NCI-H2081 treated with DMSO at 0.1 percent for 48 hours (cell line): ENCODE measurements at regions not wholly inside any gene's neighbourhood (a gene's known extent, or its start where the extent isn't known, plus 50 kb on each side); places are given as distances from the start of the nearest gene placed in this dataset.

Experiments
- DNase-seq: peaks from one replicate; lab custom pipeline; 2025; lab: John Stamatoyannopoulos, UW

- DNase-seq: no peak
Observed at GRCh38 chr6:88558981-88559380, 392.8 kb upstream of the CNR1 start.

- DNase-seq: no peak
Observed at GRCh38 chr6:88556663-88557062, 390.5 kb upstream of the CNR1 start.

GRCh38 chr6:88548891-88549505 lies 382.9 kb upstream of the CNR1 start:
- no peak for DNase-seq

GRCh38 chr6:88547768-88548167 lies 381.6 kb upstream of the CNR1 start:
- DNase-seq: no peak

- DNase-seq: no peak
Observed at GRCh38 chr6:88545991-88546390, 379.8 kb upstream of the CNR1 start.

GRCh38 chr6:88544986-88545612 lies 379.0 kb upstream of the CNR1 start:
- DNase-seq: no peak

- DNase-seq: no peak
Observed at GRCh38 chr6:88539295-88539764, 373.2 kb upstream of the CNR1 start.

GRCh38 chr6:88538840-88539239 lies 372.7 kb upstream of the CNR1 start:
- no peak for DNase-seq

GRCh38 chr6:88538130-88538706 lies 372.1 kb upstream of the CNR1 start:
- no peak for DNase-seq

GRCh38 chr6:88536071-88536625 lies 370.0 kb upstream of the CNR1 start:
- DNase-seq: no peak

- DNase-seq: no peak
Observed at GRCh38 chr6:88535306-88535705, 369.2 kb upstream of the CNR1 start.

- no peak for DNase-seq
Observed at GRCh38 chr6:88532241-88532860, 366.2 kb upstream of the CNR1 start.

GRCh38 chr6:88529726-88530125 lies 363.6 kb upstream of the CNR1 start:
- no peak for DNase-seq

GRCh38 chr6:88520445-88520844 lies 354.3 kb upstream of the CNR1 start:
- DNase-seq: no peak

GRCh38 chr6:88520017-88520338 lies 353.8 kb upstream of the CNR1 start:
- DNase-seq: no peak

GRCh38 chr6:88519301-88520016 lies 353.3 kb upstream of the CNR1 start:
- DNase-seq: no peak

- DNase-seq: no peak
Observed at GRCh38 chr6:88517737-88518136, 351.6 kb upstream of the CNR1 start.

- DNase-seq: no peak
Observed at GRCh38 chr6:88513920-88514319, 347.8 kb upstream of the CNR1 start.

GRCh38 chr6:88513471-88513870 lies 347.3 kb upstream of the CNR1 start:
- no peak for DNase-seq

- no peak for DNase-seq
Observed at GRCh38 chr6:88512951-88513350, 346.8 kb upstream of the CNR1 start.

- DNase-seq: no peak
Observed at GRCh38 chr6:88502391-88502790, 336.2 kb upstream of the CNR1 start.
